ENCODE measurements at regions not wholly inside any gene's neighbourhood (a gene's known extent, or its start where the extent isn't known, plus 50 kb on each side); places are given as distances from the start of the nearest gene placed in this dataset.
"Not testable (repeated sequence)": the region's sequence is repeated elsewhere in the genome, so short reads cannot be mapped to it uniquely, and the experiment has no call there.

DNA sequence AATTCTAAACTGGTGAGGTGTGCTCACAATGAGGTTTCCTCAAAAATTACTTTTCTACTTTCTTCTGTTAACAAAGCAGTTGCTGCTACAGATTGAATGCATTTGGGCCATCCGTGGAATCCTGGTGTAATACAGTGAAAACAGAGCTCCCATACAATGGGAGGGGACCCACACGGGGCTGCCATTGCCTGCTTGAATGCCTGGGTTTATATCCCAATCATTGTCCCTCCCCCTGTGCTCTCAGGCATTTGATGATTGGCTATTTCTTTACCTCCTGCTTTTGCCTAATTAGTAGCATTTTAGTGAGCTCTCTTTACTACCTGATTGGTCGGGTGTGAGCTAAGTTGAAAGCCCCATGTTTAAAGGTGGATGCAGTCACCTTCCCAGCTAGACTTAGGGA lies 52.9 kb upstream of the CSF1 start:
- H3K36me3 ChIP-seq (ENCODE audit: control insufficient read depth, insufficient read depth, low read length, severe bottlenecking); H3K4me3 ChIP-seq (ENCODE audit: low read length); H3K9ac ChIP-seq (ENCODE audit: low read length); DNase-seq (ENCODE audit: low read depth); H3K9me3 ChIP-seq (ENCODE audit: control insufficient read depth, low read length); H3K27me3 ChIP-seq (replicated peaks; ENCODE audit: control insufficient read depth, insufficient read depth, low read length); H3K4me1 ChIP-seq (ENCODE audit: control insufficient read depth, insufficient read depth, low read length): not testable (repeated sequence)

DNA sequence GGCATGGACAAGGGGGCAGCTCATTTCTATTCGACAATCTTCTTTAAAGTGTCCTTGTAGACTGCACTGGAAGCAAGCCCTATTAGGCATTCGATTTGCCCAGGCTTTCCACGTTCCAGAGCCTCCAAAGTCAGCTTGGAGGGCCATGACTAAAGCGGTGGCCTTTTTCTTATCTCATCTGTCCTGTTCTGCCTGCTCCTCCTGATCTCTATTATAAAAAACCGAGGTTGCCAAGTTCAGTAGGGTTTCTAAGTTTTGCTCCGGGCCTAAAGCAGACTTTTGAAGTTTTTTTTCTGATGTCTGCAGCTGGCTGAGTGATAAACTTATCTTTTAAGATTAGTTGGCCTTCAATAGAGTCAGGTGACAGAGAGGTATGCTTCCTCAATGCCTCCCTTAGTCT lies 54.7 kb upstream of the CSF1 start:
- H3K9ac ChIP-seq (ENCODE audit: low read length); H3K4me3 ChIP-seq (ENCODE audit: low read length); H3K9me3 ChIP-seq (ENCODE audit: control insufficient read depth, low read length); H3K27me3 ChIP-seq (replicated peaks; ENCODE audit: control insufficient read depth, insufficient read depth, low read length); DNase-seq (ENCODE audit: low read depth); H3K36me3 ChIP-seq (ENCODE audit: control insufficient read depth, insufficient read depth, low read length, severe bottlenecking): not testable (repeated sequence)
- peaks cover 12% of the 10 kb centered on the region for H3K4me1 ChIP-seq (ENCODE audit: control insufficient read depth, insufficient read depth, low read length)

- not testable (repeated sequence) for H3K36me3 ChIP-seq (ENCODE audit: control insufficient read depth, insufficient read depth, low read length, severe bottlenecking); H3K9me3 ChIP-seq (ENCODE audit: control insufficient read depth, low read length); H3K27me3 ChIP-seq (replicated peaks; ENCODE audit: control insufficient read depth, insufficient read depth, low read length); H3K9ac ChIP-seq (ENCODE audit: low read length); H3K4me3 ChIP-seq (ENCODE audit: low read length); DNase-seq (ENCODE audit: low read depth)
- peaks cover 30% of the 10 kb centered on the region for H3K4me1 ChIP-seq (ENCODE audit: control insufficient read depth, insufficient read depth, low read length)
Measured at GRCh38 chr1:109853972-109854371, 56.7 kb upstream of the CSF1 start.

DNA sequence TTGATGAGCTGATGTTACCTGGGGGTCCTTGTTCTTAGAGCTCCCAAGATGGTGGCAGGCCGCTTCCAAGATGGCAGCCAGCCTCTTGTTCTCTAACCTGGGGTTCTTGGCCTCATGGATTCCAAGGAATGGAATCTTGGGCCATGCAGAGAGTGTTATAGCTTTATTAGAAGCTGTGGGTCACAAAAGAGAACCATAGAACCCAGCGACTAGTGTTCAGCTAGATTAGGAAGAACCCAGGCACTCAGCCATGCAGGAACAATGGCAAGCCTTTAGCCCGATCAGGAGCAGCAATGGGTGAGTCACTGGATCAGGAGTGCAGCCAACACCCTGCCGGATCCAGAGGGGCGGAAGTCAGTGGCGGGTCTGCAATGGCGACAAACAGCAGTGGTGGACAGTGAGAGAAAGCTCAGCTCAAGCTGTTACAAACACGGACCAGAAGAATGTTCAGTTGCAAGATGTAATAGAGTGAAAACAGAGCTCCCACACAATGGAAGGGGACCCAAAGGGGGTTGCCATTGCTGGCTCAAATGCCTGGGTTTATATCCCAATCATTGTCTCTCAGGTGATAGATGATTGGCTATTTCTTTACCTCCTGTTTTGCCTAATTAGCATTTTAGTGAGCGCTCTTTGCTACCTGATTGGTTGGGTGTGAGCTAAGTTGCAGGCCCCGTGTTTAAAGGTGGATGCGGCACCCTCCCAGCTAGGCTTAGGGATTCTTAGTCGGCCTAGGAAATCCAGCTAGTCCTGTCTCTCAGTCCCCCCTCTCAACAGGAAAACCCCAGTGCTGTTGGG lies 58.2 kb upstream of the CSF1 start:
- not testable (repeated sequence) for H3K27me3 ChIP-seq (replicated peaks; ENCODE audit: control insufficient read depth, insufficient read depth, low read length); H3K36me3 ChIP-seq (ENCODE audit: control insufficient read depth, insufficient read depth, low read length, severe bottlenecking); H3K9ac ChIP-seq (ENCODE audit: low read length); H3K4me3 ChIP-seq (ENCODE audit: low read length); H3K9me3 ChIP-seq (ENCODE audit: control insufficient read depth, low read length); DNase-seq (ENCODE audit: low read depth)
- peaks cover 30% of the 10 kb centered on the region for H3K4me1 ChIP-seq (ENCODE audit: control insufficient read depth, insufficient read depth, low read length)

DNA sequence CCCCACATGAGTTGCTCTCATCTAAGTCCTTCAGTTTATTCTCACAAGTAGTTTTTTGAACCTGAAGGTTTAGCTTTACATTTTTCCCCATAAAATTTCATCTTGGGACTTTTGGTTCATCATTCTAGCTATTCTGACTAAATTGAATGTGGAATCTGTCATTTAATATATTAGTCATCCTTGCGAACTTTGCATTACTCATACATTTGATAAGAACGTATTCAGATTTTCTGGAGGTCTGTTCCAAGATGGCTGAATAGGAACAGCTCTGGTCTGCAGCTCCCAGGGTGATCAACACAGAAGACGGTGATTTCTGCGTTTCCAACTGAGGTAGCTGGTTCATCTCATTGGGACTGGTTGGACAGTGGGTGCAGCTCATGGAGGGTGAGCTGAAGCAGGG lies 59.8 kb upstream of the CSF1 start:
- H3K27me3 ChIP-seq (replicated peaks; ENCODE audit: control insufficient read depth, insufficient read depth, low read length): no peaks in the 10 kb centered on the region
- H3K36me3 ChIP-seq (ENCODE audit: control insufficient read depth, insufficient read depth, low read length, severe bottlenecking): no peaks in the 10 kb centered on the region

DNA sequence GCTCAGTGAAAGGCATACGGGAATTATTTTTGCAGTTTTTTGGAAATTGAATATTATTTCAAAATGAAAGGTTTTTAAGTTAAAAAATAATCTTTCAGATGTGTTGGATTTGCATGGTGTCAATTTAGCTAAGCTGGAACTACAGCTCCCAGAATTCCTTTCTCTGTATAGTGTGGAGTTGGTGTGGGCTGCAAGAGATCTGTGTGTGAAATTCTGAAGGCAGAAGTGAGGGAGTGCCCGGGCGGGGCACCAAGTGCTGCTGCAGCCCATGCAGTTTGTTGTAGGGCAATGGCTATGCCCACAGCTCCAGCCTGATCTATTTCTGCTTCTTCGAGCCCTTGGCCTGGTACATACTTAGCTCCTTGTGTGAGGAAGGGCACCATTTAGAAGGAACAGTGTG lies 60.5 kb upstream of the CSF1 start:
- no peaks in the 10 kb centered on the region for H3K9me3 ChIP-seq (ENCODE audit: control insufficient read depth, low read length)
- no peaks in the 10 kb centered on the region for H3K27me3 ChIP-seq (replicated peaks; ENCODE audit: control insufficient read depth, insufficient read depth, low read length)
- DNase-seq (ENCODE audit: low read depth): no peak
- no peak overlapping the region for H3K4me3 ChIP-seq (ENCODE audit: low read length)
- H3K4me1 ChIP-seq (ENCODE audit: control insufficient read depth, insufficient read depth, low read length): peaks cover 30% of the 10 kb centered on the region
- no peaks in the 10 kb centered on the region for H3K36me3 ChIP-seq (ENCODE audit: control insufficient read depth, insufficient read depth, low read length, severe bottlenecking)
- no peak overlapping the region for H3K9ac ChIP-seq (ENCODE audit: low read length)

More for the DNA sequence above, 59.8 kb upstream of the CSF1 start:
- peaks cover 30% of the 10 kb centered on the region for H3K4me1 ChIP-seq (ENCODE audit: control insufficient read depth, insufficient read depth, low read length)
- no peak overlapping the region for H3K4me3 ChIP-seq (ENCODE audit: low read length)
- H3K9me3 ChIP-seq (ENCODE audit: control insufficient read depth, low read length): no peaks in the 10 kb centered on the region
- no peak for DNase-seq (ENCODE audit: low read depth)
- no peak overlapping the region for H3K9ac ChIP-seq (ENCODE audit: low read length)

- no peak overlapping the region for H3K4me3 ChIP-seq (ENCODE audit: low read length)
- no peaks in the 10 kb centered on the region for H3K27me3 ChIP-seq (replicated peaks; ENCODE audit: control insufficient read depth, insufficient read depth, low read length)
- peaks cover 30% of the 10 kb centered on the region for H3K4me1 ChIP-seq (ENCODE audit: control insufficient read depth, insufficient read depth, low read length)
- no peaks in the 10 kb centered on the region for H3K9me3 ChIP-seq (ENCODE audit: control insufficient read depth, low read length)
- H3K9ac ChIP-seq (ENCODE audit: low read length): no peak overlapping the region
- H3K36me3 ChIP-seq (ENCODE audit: control insufficient read depth, insufficient read depth, low read length, severe bottlenecking): no peaks in the 10 kb centered on the region
- DNase-seq (ENCODE audit: low read depth): no peak
Measured at GRCh38 chr1:109849655-109850054, 61.0 kb upstream of the CSF1 start.

GRCh38 chr1:109847251-109847650 lies 63.4 kb upstream of the CSF1 start:
- Histone ChIP-seq H3K9ac (ENCODE audit: low read length) (no peak overlapping the region), H3K27me3 (replicated peaks; ENCODE audit: control insufficient read depth, insufficient read depth, low read length) (no peaks in the 10 kb centered on the region), H3K36me3 (ENCODE audit: control insufficient read depth, insufficient read depth, low read length, severe bottlenecking) (no peaks in the 10 kb centered on the region), H3K4me3 (ENCODE audit: low read length) (no peak overlapping the region), H3K4me1 (ENCODE audit: control insufficient read depth, insufficient read depth, low read length) (peaks cover 29% of the 10 kb centered on the region), H3K9me3 (ENCODE audit: control insufficient read depth, low read length) (no peaks in the 10 kb centered on the region)
- no peak for DNase-seq (ENCODE audit: low read depth)

GRCh38 chr1:109846846-109847245 lies 63.8 kb upstream of the CSF1 start:
- Histone ChIP-seq H3K9me3 (ENCODE audit: control insufficient read depth, low read length) (no peaks in the 10 kb centered on the region), H3K4me3 (ENCODE audit: low read length) (no peak overlapping the region), H3K4me1 (ENCODE audit: control insufficient read depth, insufficient read depth, low read length) (peaks cover 25% of the 10 kb centered on the region), H3K27me3 (replicated peaks; ENCODE audit: control insufficient read depth, insufficient read depth, low read length) (no peaks in the 10 kb centered on the region), H3K9ac (ENCODE audit: low read length) (no peak overlapping the region), H3K36me3 (ENCODE audit: control insufficient read depth, insufficient read depth, low read length, severe bottlenecking) (no peaks in the 10 kb centered on the region)
- no peak for DNase-seq (ENCODE audit: low read depth)

GRCh38 chr1:109846162-109846561 lies 64.5 kb upstream of the CSF1 start:
- Histone ChIP-seq H3K36me3 (ENCODE audit: control insufficient read depth, insufficient read depth, low read length, severe bottlenecking) (no peaks in the 10 kb centered on the region), H3K9ac (ENCODE audit: low read length) (no peak overlapping the region), H3K4me3 (ENCODE audit: low read length) (no peak overlapping the region), H3K27me3 (replicated peaks; ENCODE audit: control insufficient read depth, insufficient read depth, low read length) (no peaks in the 10 kb centered on the region), H3K4me1 (ENCODE audit: control insufficient read depth, insufficient read depth, low read length) (peaks cover 20% of the 10 kb centered on the region), H3K9me3 (ENCODE audit: control insufficient read depth, low read length) (no peaks in the 10 kb centered on the region)
- no peak for DNase-seq (ENCODE audit: low read depth)

- no peak for DNase-seq (ENCODE audit: low read depth)
Measured at GRCh38 chr1:109845658-109846057, 65.0 kb upstream of the CSF1 start.

GRCh38 chr1:109844609-109845008 lies 66.0 kb upstream of the CSF1 start:
- Histone ChIP-seq H3K9me3 (ENCODE audit: control insufficient read depth, low read length) (no peaks in the 10 kb centered on the region), H3K4me1 (ENCODE audit: control insufficient read depth, insufficient read depth, low read length) (peaks cover 6% of the 10 kb centered on the region), H3K36me3 (ENCODE audit: control insufficient read depth, insufficient read depth, low read length, severe bottlenecking) (no peaks in the 10 kb centered on the region), H3K4me3 (ENCODE audit: low read length) (no peak overlapping the region), H3K9ac (ENCODE audit: low read length) (no peak overlapping the region), H3K27me3 (replicated peaks; ENCODE audit: control insufficient read depth, insufficient read depth, low read length) (no peaks in the 10 kb centered on the region)
- no peak for DNase-seq (ENCODE audit: low read depth)

More at GRCh38 chr1:109845658-109846057, 65.0 kb upstream of the CSF1 start:
- H3K4me1 ChIP-seq (ENCODE audit: control insufficient read depth, insufficient read depth, low read length): peaks cover 17% of the 10 kb centered on the region
- H3K27me3 ChIP-seq (replicated peaks; ENCODE audit: control insufficient read depth, insufficient read depth, low read length): no peaks in the 10 kb centered on the region
- no peak overlapping the region for H3K9ac ChIP-seq (ENCODE audit: low read length)
- no peaks in the 10 kb centered on the region for H3K9me3 ChIP-seq (ENCODE audit: control insufficient read depth, low read length)
- H3K4me3 ChIP-seq (ENCODE audit: low read length): no peak overlapping the region
- H3K36me3 ChIP-seq (ENCODE audit: control insufficient read depth, insufficient read depth, low read length, severe bottlenecking): no peaks in the 10 kb centered on the region

Data from adipocyte (in vitro differentiated cells).